Activated T-helper 1 cell treated with anti-CD3 and anti-CD28 coated beads, Interleukin-2, amount 50 U/mL, for 16 hours (primary cell): ENCODE measurements at regions not wholly inside any gene's neighbourhood (a gene's known extent, or its start where the extent isn't known, plus 50 kb on each side); places are given as distances from the start of the nearest gene placed in this dataset.
A peak's percentile ranks its signal among the peaks of the same experiment; 100 is the strongest.
"Not testable (repeated sequence)": the region's sequence is repeated elsewhere in the genome, so short reads cannot be mapped to it uniquely, and the experiment has no call there.

Source experiments
- DNase-seq, 2 donors: peaks; one replicate each; pipeline ENCODE4 v3.0.0-alpha.2; 2020; ENCODE audit warnings: low read depth in 1 of 2, low spot score in 1 of 2

- no peak for DNase-seq
Measured at GRCh38 chr21:14829685-14830084, 235.1 kb downstream of the NRIP1 start.

GRCh38 chr21:14827468-14827867 is 237.3 kb downstream of the NRIP1 start:
- no peak for DNase-seq

GRCh38 chr21:14826630-14827029 is 238.2 kb downstream of the NRIP1 start:
- no peak for DNase-seq

- no peak for DNase-seq
Measured at GRCh38 chr21:14825514-14825974, 239.3 kb downstream of the NRIP1 start.

- no peak for DNase-seq
Measured at GRCh38 chr21:14824126-14824525, 240.7 kb downstream of the NRIP1 start.

DNA sequence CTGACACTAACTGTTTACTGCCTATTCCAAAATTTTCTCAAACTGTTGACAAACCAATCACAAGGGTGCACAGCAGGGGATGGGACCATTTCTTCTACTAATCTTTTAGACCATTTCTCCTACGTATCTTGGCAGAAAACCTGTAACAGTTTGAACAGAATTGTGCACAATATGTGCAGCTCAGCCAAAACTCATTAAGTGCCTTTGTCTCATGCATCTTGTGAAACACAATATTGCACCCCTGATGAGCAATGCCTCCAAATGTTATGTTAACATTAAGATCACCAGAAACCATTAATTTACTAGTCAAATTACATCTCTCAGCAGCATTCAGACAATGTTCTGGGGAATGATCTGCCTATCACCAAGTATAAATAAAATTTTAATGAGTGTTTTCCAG is 247.5 kb downstream of the NRIP1 start:
- DNase-seq, result no peak

GRCh38 chr21:14814991-14815390 is 249.8 kb downstream of the NRIP1 start:
- DNase-seq, result no peak

DNA sequence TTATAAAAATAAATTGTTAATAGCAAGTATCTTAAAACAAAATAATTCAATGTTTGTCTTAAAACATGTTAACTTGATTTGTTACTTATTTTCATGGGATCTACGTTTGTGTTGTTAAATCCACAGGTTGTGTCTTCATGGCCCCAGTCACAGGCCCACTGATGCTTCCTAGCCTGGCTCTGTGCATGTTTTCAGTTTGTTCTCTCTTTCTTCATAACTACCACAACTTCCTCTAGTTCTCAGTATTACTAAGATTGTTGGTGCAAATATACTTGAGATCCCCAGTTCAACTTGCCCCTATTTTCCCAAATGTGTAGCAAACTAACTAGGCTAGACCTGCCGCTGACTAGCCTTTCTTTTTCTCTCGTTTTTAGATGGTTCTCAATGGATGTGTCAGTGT is 250.5 kb downstream of the NRIP1 start:
- DNase-seq, result no peak

DNA sequence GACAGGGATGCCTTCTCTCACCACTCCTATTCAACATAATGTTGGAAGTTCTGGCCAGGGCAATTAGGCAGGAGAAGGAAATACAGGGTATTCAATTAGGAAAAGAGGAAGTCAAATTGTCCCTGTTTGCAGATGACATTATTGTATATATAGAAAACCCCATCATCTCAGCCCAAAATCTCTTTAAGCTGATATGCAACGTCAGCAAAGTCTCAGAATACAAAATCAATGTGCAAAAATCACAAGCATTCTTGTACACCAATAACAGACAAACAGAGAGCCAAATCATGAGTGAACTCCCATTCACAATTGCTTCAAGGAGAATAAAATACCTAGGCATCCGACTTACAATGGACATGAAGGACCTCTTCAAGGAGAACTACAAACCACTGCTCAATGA is 258.1 kb upstream of the SAMSN1 start:
- DNase-seq, result not testable (repeated sequence)

- no peak for DNase-seq
Measured at GRCh38 chr21:14797543-14797942, 251.4 kb upstream of the SAMSN1 start.

DNA sequence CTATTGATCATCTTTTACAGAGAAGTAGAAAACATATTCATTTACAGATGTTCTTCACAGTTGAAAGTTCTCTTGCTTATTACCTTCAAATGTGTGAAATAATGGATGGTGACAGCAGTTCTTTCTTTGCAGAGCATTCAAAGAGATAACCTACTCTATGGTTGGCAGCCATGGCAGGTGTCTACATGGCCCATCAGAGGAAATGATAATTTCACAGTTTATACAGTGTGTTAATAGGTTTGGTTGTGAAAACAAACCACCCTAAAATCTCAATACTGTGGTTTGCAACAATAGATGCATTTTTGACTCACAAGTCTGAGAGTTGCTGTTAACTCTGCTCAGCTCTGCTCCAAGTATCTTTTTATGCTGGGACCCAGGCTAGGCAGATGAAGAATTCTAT is 241.2 kb upstream of the SAMSN1 start:
- DNase-seq, result no peak

DNA sequence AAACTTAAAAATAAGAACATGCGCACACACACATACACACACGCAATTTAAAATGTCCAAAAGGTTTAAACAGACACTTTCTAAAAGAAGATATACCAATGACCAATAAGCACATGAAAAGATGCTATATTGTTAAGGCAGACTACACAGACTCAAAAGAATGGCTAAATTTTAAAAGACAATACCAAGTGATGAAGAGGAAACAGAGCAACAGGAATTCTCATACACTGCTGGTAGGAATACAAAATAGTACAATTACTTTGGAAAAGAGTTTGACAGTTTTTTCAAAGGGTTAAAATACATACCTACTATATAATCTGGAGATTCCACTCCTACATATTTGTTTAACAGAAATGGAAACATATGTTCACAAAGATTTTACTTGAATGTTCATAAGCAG is 239.6 kb upstream of the SAMSN1 start:
- DNase-seq, result no peak

DNA sequence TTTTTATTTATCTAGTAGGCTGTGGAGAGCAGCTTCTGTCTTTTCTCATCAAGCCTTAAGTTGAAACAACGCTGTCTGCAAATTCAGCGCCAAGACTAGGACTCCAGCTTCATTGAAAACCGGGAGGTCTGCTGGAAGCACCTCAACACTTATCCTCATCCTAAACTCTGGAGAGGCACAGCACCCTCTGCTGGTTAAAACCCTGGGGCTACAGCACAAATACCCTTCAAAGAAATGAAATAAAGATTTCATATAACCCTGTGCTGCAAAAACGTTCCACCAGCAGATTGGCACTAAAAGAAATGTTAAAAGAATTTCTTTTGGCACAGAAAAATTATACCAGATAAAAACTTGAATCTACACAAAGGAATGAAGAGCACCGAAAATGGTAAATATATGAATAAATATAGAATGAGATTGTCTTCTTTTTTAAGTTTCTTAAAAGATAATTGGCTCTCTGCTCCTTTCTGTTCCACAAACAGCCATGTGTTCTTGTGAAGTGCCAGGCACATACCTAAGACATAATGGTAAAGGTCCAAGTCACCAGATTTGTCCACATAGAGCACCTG is 227.7 kb upstream of the SAMSN1 start:
- peak; percentile 26 to 30 for DNase-seq

DNA sequence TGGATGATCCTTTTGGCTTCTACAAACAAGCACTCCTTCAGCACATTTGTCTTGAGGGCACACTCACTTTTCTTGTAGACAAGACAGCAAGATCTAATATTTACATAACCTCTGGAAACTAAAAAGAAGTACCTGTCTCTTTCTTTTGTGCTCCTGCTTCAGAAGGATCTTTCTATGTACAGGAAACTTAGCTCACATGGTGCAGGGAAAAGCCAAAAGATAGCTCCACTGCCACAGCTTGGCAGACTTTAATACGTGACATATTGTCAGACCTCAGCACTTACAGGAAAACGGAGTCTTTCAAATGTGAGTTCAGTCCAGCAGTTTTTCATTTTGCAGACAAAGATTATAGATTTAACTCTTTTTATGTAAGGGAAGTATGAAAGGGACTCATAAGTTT is 225.5 kb upstream of the SAMSN1 start:
- DNase-seq, result no peak

DNA sequence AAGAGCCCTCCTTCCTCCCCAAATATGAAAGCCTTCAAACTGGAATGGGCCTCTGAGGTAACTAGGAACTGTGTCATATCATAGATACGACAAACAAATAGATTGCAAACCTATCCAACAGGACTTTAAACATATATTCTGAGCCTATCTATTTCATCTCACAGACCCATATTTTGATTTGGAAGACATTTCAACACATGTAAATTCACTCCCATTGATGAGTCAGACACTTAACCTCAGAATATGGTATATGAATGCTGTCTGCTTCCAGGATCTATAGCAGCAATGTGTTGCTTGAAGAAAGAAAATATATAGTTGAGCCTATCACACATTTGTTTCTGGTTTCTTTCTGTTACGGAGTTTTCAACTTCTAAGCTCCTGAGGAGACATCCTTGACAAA is 221.9 kb upstream of the SAMSN1 start:
- no peak for DNase-seq

GRCh38 chr21:14767192-14767852 is 221.2 kb upstream of the SAMSN1 start:
- DNase-seq, result no peak

- no peak for DNase-seq
Measured at GRCh38 chr21:14766241-14766640, 220.1 kb upstream of the SAMSN1 start.

GRCh38 chr21:14763695-14764064 is 217.6 kb upstream of the SAMSN1 start:
- DNase-seq, result no peak

DNA sequence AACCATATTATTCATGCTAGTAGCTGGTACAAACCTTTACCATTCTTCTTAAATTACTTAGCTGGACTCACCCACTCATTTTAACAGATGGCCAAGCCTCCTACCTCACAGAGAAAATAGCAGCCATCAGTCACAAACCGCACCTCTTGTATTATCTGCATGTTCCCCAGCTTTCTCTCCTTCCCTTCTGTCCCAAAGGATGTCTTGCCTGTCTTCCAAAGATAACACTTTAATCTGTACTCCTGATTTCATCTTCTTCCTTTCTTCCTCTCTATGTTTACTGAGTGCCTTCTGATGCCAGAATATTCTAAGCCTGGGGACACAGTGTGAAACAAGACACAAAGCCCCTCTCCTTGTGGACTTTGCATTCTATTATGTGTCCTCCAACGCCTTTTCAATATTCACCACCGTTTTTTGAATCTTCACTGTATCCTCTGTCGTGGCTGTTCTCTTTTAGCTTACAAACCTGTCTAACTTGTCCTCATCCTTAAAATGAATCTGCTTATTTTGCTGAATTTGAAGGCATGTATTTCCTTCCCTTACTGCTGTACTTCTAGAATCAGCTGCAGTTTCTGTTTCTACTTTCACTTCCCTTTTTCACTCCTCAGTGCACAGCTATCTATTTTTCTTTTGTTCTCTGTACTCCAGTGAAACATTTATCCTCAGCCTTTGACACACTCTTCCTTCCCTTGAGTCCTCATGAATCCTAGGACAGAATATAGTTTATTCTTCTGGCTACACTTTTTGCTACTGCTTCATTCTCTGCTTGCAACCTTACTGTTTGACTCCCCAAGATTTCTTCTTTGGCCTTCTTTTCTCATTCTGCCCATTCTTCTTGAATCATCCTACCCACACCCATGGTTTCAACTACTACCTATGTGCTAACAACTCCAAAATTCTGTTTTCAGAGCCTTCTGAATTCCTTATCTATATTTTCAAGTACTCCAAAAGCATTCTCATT is 216.9 kb upstream of the SAMSN1 start:
- DNase-seq, result no peak

DNA sequence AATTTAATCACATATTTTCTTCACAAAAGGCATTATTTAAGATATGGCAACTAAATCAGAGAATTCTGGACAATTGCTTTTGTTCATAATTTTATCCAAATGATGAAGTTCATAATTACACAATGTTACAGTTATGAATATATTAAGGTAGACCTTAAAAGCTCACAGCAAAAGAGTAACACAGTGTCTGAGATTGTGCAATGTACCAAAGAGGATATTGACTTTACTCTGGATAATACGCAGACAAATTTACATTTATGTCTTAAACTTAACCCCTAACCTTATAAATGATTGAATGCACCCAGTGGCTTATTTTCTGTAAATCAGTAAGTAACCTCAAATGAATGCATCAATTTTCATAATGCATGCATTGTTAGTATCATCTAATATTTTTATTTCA is 216.2 kb upstream of the SAMSN1 start:
- no peak for DNase-seq

- DNase-seq, result no peak
Measured at GRCh38 chr21:14759285-14759684, 213.2 kb upstream of the SAMSN1 start.

DNA sequence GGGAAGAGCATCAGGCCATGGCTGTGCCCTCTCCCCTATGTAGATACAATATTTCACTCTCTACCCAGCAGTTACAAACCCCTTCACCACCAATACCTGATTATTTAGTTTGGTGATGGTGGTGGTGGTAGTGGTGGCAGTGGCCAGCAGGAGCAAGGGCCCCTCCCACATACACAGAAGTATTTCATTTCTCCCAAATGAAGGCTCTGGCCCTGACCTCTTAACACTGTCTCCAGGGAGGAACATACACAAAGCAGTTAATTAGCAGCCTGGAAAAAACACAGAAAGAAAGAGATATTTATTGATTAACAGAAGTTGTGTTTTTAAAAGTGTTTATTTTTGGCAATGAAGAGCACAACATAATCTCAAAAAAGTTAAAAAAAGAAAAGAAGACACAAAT is 212.7 kb upstream of the SAMSN1 start:
- no peak for DNase-seq
